IMR-90 (cell line): ENCODE measurements at regions not wholly inside any gene's neighbourhood (a gene's known extent, or its start where the extent isn't known, plus 50 kb on each side); places are given as distances from the start of the nearest gene placed in this dataset.

ENCODE experiments used
- ATAC-seq: fragments of 200-7000 bp; cut with Tn5 transposase; 2 replicates; pipeline ENCODE4 v1.9.1; 2020; ENCODE audit warnings: low read depth, mild to moderate bottlenecking, moderate library complexity
- BruUV-seq: library from RNA; stranded (reverse); fragments of 400-500 nt; replicated peaks from 2 replicates; lab custom pipeline; 2021; lab: Mats Ljungman, UMichigan
- CTCF ChIA-PET: fragments of 300-600 bp; formaldehyde crosslinking; extraction: SDS; loops from one replicate; lab custom pipeline; 2021; ENCODE audit warnings: antibody characterized with exemption; lab: Yijun Ruan, JAX
- POLR2A ChIA-PET: fragments of 300-600 bp; sonication (Branson Sonifier 250); formaldehyde crosslinking; loops from one replicate; lab custom pipeline; 2022; ENCODE audit warnings: antibody characterized with exemption; ENCODE audit not compliant: unreplicated experiment; lab: Charles Lee
- DNase-seq: peaks from one replicate; pipeline ENCODE4 v3.0.0; 2013
- H2AFZ ChIP-seq: replicated peaks from 2 replicates; pipeline ENCODE3; 2013; ENCODE audit warnings: low read length, mild to moderate bottlenecking; ENCODE audit not compliant: poor library complexity
- H2AK5ac ChIP-seq: 2 replicates; pipeline ENCODE4 v1.6.1; 2013; ENCODE audit warnings: low read depth, low read length, inconsistent platforms
- H2AK9ac ChIP-seq: replicated peaks from 2 replicates; pipeline ENCODE3; 2013; ENCODE audit warnings: mild to moderate bottlenecking, low read depth, low read length, moderate library complexity; ENCODE audit not compliant: poor library complexity
- H2BK120ac ChIP-seq: 2 replicates; pipeline ENCODE4 v1.6.1; 2013; ENCODE audit warnings: low read depth, low read length, inconsistent platforms
- H2BK15ac ChIP-seq: 3 replicates; pipeline ENCODE4 v1.6.1; 2013; ENCODE audit warnings: low read depth, low read length, inconsistent platforms
- H2BK20ac ChIP-seq: 2 replicates; pipeline ENCODE4 v1.6.1; 2013; ENCODE audit warnings: low read depth, mild to moderate bottlenecking, inconsistent platforms, low read length, moderate library complexity
- H2BK5ac ChIP-seq: 2 replicates; pipeline ENCODE4 v1.6.1; 2013; ENCODE audit warnings: mild to moderate bottlenecking, low read depth, low read length, inconsistent platforms; ENCODE audit not compliant: poor library complexity, severe bottlenecking
- H3K14ac ChIP-seq: replicated peaks from 2 replicates; pipeline ENCODE4 v1.6.1; 2013; ENCODE audit warnings: low read depth, low read length, inconsistent platforms
- H3K18ac ChIP-seq: 2 replicates; pipeline ENCODE4 v1.6.1; 2013; ENCODE audit warnings: low read depth, low read length, control low read depth
- H3K23ac ChIP-seq: 2 replicates; pipeline ENCODE4 v1.6.1; 2013; ENCODE audit warnings: low read depth, low read length, inconsistent platforms
- H3K27ac ChIP-seq: 2 replicates; pipeline ENCODE4 v1.5.1; 2013; ENCODE audit warnings: mild to moderate bottlenecking, control low read depth, low read length; ENCODE audit not compliant: insufficient read depth
- H3K27me3 ChIP-seq: 2 replicates; pipeline ENCODE4 v1.6.1; 2013; ENCODE audit warnings: low read length; ENCODE audit not compliant: control insufficient read depth, insufficient read depth
- H3K36me3 ChIP-seq: 2 replicates; pipeline ENCODE4 v1.6.1; 2013; ENCODE audit warnings: low read length, mixed read lengths; ENCODE audit not compliant: control insufficient read depth, insufficient read depth
- H3K4ac ChIP-seq: 2 replicates; pipeline ENCODE4 v1.6.1; 2013; ENCODE audit warnings: low read depth, low read length, inconsistent platforms
- H3K4me1 ChIP-seq: 2 replicates; pipeline ENCODE4 v1.6.1; 2013; ENCODE audit warnings: low read length, mixed read lengths; ENCODE audit not compliant: control insufficient read depth, insufficient read depth
- H3K4me2 ChIP-seq: 2 replicates; pipeline ENCODE4 v1.6.1; 2013; ENCODE audit warnings: low read depth, mild to moderate bottlenecking, control low read depth, low read length, moderate library complexity
- H3K4me3 ChIP-seq: 2 replicates; pipeline ENCODE4 v1.5.1; 2013; ENCODE audit warnings: low read depth, mild to moderate bottlenecking, control low read depth, low read length, moderate library complexity; ENCODE audit not compliant: insufficient read depth
- H3K56ac ChIP-seq: 2 replicates; pipeline ENCODE4 v1.6.1; 2013; ENCODE audit warnings: low read length, inconsistent platforms; ENCODE audit not compliant: insufficient read depth; ENCODE audit errors: extremely low read depth
- H3K79me1 ChIP-seq, 2 experiments: 2 replicates each; pipeline ENCODE4 v1.6.1; 2013; ENCODE audit warnings: low read length in 2 of 2, inconsistent platforms in 1 of 2, low read depth in 1 of 2
- H3K9ac ChIP-seq: 2 replicates; pipeline ENCODE4 v1.6.1; 2013; ENCODE audit warnings: low read depth, low read length, control low read depth
- H3K9me1 ChIP-seq: 2 replicates; pipeline ENCODE4 v1.6.1; 2013; ENCODE audit warnings: low read length, inconsistent platforms; ENCODE audit not compliant: insufficient read depth
- H3K9me3 ChIP-seq: 2 replicates; pipeline ENCODE4 v1.6.1; 2013; ENCODE audit warnings: low read length; ENCODE audit not compliant: control insufficient read depth, insufficient read depth
- H4K20me1 ChIP-seq: 2 replicates; pipeline ENCODE4 v1.6.1; 2013; ENCODE audit warnings: low read length, inconsistent platforms; ENCODE audit not compliant: insufficient read depth
- H4K5ac ChIP-seq: 2 replicates; pipeline ENCODE4 v1.6.1; 2013; ENCODE audit warnings: mild to moderate bottlenecking, low read depth, low read length, control low read depth
- H4K8ac ChIP-seq, 2 experiments: 2 replicates each; pipeline ENCODE4 v1.6.1; 2013; ENCODE audit warnings: low read depth in 2 of 2, low read length in 2 of 2, control low read depth in 1 of 2, inconsistent platforms in 1 of 2
- H4K91ac ChIP-seq: 2 replicates; pipeline ENCODE4 v1.6.1; 2013; ENCODE audit warnings: low read depth, low read length, inconsistent platforms; ENCODE audit not compliant: insufficient read depth
- CEBPB ChIP-seq: IDR thresholded peaks from 2 replicates; pipeline ENCODE4 v1.6.1; 2012; ENCODE audit warnings: low read depth, low read length, improper control_type of control experiment
- MAFK ChIP-seq: IDR thresholded peaks from 2 replicates; pipeline ENCODE4 v1.6.1; 2012; ENCODE audit warnings: low read depth, low read length, improper control_type of control experiment
- WGBS, 2 experiments: methylation state at CpG; one replicate each; pipeline versions ENCODE4 v1.1.5 to v1.1.7; 2013; ENCODE audit warnings: missing lambda C conversion rate in 2 of 2; ENCODE audit not compliant: insufficient read length in 1 of 2; ENCODE audit errors: extremely low coverage in 2 of 2; 5-methylcytosine and 5-hydroxymethylcytosine counted together
- dilution Hi-C: fragments of 300-500 bp; cut with HindIII; formaldehyde crosslinking; loops from one replicate; pipeline ENCODE4 v1.14.3; 2018; ENCODE audit warnings: low sequenced_read_pairs; ENCODE audit not compliant: unreplicated experiment
- in situ Hi-C: fragments of 300-500 bp; cut with MboI; formaldehyde crosslinking; loops from 3 replicates; pipeline ENCODE4 v1.14.3; 2019; ENCODE audit warnings: low sequenced_read_pairs, inconsistent platforms, mixed read lengths
- intact Hi-C: fragments of 100-400 bp; cut with micrococcal nuclease; formaldehyde crosslinking; loops from 2 replicates; pipeline ENCODE4 v1.10.0; 2022

DNA sequence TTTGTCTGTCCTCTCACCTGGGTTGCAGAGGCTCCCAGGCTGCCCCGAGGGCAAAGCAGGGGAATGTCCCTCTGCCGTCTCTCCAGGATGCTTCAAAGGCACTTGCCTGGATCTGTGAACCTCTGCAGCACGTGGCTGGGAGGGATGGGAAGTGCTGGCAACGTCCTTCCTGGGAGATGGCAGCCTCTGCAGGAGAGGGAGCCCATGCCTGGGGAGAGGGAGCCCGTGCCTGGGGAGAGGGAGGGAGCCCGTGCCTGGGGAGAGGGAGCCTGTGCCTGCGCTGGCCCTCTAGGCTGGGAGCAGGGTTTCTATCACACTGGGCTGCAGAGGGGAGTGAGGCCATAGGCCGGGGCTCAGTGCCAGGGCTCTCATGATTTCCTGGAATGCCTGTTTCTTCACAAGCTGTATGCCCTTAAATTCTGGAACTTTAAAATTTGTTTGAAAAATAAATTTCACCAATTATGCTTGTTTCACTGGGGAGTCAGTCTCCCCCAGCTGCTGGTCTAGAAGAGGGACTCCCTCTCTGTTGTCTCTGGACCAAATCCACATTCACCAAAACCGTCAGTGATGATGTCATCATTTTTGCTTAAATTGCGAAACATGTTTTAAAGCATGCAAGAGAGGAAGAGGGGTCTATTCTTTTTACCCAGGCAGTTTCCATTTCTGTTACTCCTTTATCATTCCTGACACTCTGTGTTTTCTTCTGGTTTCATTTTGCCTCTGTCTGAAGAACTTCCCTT, 135.7 kb downstream of the DNAJB6 start:
- POLR2A ChIA-PET = no interaction called here
- Histone ChIP-seq H3K27ac (no peak overlapping the region), H3K14ac (no peak overlapping the region), H4K8ac (no peak overlapping the region), H2BK120ac (no peak overlapping the region), H4K5ac (no peak overlapping the region), H2BK20ac (no peak overlapping the region), H3K56ac (no peak overlapping the region), H3K23ac (no peak overlapping the region), H3K4ac (no peak overlapping the region), H3K27me3 (no peaks in the 10 kb centered on the region), H3K4me2 (no peak overlapping the region), H3K9ac (no peak overlapping the region), H3K36me3 (no peaks in the 10 kb centered on the region), H4K20me1 (no peaks in the 10 kb centered on the region), H3K4me1 (no peaks in the 10 kb centered on the region), H4K91ac (no peak overlapping the region), H2BK15ac (no peak overlapping the region), H3K18ac (no peak overlapping the region), H3K9me1 (no peaks in the 10 kb centered on the region), H2AFZ (no peak overlapping the region), H3K79me1 (no peaks in the 10 kb centered on the region), H3K9me3 (peaks cover 13% of the 10 kb centered on the region), H3K4me3 (no peak overlapping the region), H2AK9ac (no peak overlapping the region), H2AK5ac (no peak overlapping the region), H2BK5ac (no peak overlapping the region)
- dilution Hi-C loops (no loop called here), in situ Hi-C loops (no loop called here), intact Hi-C loops (no loop called here)
- DNase-seq = no peak
- no peak for ATAC-seq
- CTCF ChIA-PET = no interaction called here
- 33% methylated on average over 3 of the region's 10 CpGs; no CpG with 5 or more reads in 1 of the 2 experiments for WGBS, 2 experiments
- no TSS peak for BruUV-seq
- TF ChIP-seq MAFK = no peak
- TF ChIP-seq CEBPB = peak; percentile 73
